ENCODE measurements at regions not wholly inside any gene's neighbourhood (a gene's known extent, or its start where the extent isn't known, plus 50 kb on each side); places are given as distances from the start of the nearest gene placed in this dataset.

GRCh38 chr2:150555611-150556356, 68.3 kb upstream of the RND3 start:
- no peak for TF ChIP-seq CREB5 (CRISPR knock-in tag; IDR thresholded peaks at IDR 0.05; ENCODE audit: low read depth)
- TF ChIP-seq, protein P1, sequence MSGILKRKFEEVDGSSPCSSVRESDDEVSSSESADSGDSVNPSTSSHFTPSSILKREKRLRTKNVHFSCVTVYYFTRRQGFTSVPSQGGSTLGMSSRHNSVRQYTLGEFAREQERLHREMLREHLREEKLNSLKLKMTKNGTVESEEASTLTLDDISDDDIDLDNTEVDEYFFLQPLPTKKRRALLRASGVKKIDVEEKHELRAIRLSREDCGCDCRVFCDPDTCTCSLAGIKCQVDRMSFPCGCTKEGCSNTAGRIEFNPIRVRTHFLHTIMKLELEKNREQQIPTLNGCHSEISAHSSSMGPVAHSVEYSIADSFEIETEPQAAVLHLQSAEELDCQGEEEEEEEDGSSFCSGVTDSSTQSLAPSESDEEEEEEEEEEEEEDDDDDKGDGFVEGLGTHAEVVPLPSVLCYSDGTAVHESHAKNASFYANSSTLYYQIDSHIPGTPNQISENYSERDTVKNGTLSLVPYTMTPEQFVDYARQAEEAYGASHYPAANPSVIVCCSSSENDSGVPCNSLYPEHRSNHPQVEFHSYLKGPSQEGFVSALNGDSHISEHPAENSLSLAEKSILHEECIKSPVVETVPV (CRISPR knock-in tag; IDR thresholded peaks at IDR 0.05) = no peak
- TF ChIP-seq RARB (CRISPR knock-in tag; IDR thresholded peaks at IDR 0.05) = no peak
- TF ChIP-seq ZFP30 (CRISPR knock-in tag; IDR thresholded peaks at IDR 0.05) = no peak
